ENCODE measurements at regions not wholly inside any gene's neighbourhood (a gene's known extent, or its start where the extent isn't known, plus 50 kb on each side); places are given as distances from the start of the nearest gene placed in this dataset.

- peaks cover 35 to 49% (median 37%) of the 10 kb centered on the region in 3 donors for H3K27me3 Mint-ChIP-seq (ENCODE audit: low read depth in 3 of 3)
- Histone ChIP-seq H3K9ac (ENCODE audit: insufficient read depth, low read length, poor library complexity, severe bottlenecking) (no peak overlapping the region), H3K4me1 (ENCODE audit: control insufficient read depth in 1 of 2, insufficient read depth in 2 of 2, low read length in 2 of 2) (no peaks in the 10 kb centered on the region), H3K79me2 (ENCODE audit: insufficient read depth, low read length) (no peaks in the 10 kb centered on the region), H3K27ac (ENCODE audit: low read depth in 1 of 2, low read length in 2 of 2) (no peak overlapping the region), H3K9me3 (replicated peaks in 1 of 2; ENCODE audit: control insufficient read depth in 1 of 2, insufficient read depth in 1 of 2, low read length in 2 of 2) (no peaks in the 10 kb centered on the region), H2AFZ (ENCODE audit: insufficient read depth, low read depth, low read length, poor library complexity, severe bottlenecking) (no peak overlapping the region), H3K27me3 (ENCODE audit: control insufficient read depth in 2 of 2, insufficient read depth in 2 of 2, low read length in 2 of 2) (peaks cover 30 to 48% of the 10 kb centered on the region in 2 donors), H3K36me3 (replicated peaks in 1 of 2; ENCODE audit: control insufficient read depth in 1 of 2, insufficient read depth in 2 of 2, low read length in 2 of 2) (no peaks in the 10 kb centered on the region), H4K20me1 (ENCODE audit: insufficient read depth, low read length) (no peaks in the 10 kb centered on the region), H3K4me2 (replicated peaks; ENCODE audit: extremely low read depth, low read length, poor library complexity, severe bottlenecking) (no peak overlapping the region), H3K4me3 (replicated peaks in 1 of 3; ENCODE audit: low read depth in 2 of 3, low read length in 3 of 3) (no peak overlapping the region)
- intact Hi-C loops (cut with micrococcal nuclease) = no loop called here
- H3K9me3 Mint-ChIP-seq = peaks cover 0 to 5% (median 0%) of the 10 kb centered on the region in 7 donors
- no peaks in the 10 kb centered on the region for H3K36me3 Mint-ChIP-seq
- no CpG with 5 or more reads among the region's 1 CpG for WGBS (ENCODE audit: insufficient coverage)
- peaks cover 2% of the 10 kb centered on the region for H3K4me1 Mint-ChIP-seq
- no peak overlapping the region for H3K27ac Mint-ChIP-seq
- DNase-seq = no peak
- H3K4me3 Mint-ChIP-seq = peak overlapping the region in 1 of 2 donors; percentile 14
- TF ChIP-seq CTCF (IDR thresholded peaks at IDR 0.05) = no peak
Measured at GRCh38 chr6:106002005-106002404, 84.1 kb upstream of the PRDM1 start.

- Mint-ChIP-seq H3K27ac (no peak overlapping the region), H3K4me1 (peaks cover 2% of the 10 kb centered on the region), H3K27me3 (ENCODE audit: low read depth in 3 of 3) (peaks cover 45 to 54% (median 48%) of the 10 kb centered on the region in 3 donors), H3K4me3 (peak overlapping the region in 1 of 2 donors; percentile 8), H3K36me3 (no peaks in the 10 kb centered on the region), H3K9me3 (peaks cover 0 to 5% (median 0%) of the 10 kb centered on the region in 7 donors)
- intact Hi-C loops (cut with micrococcal nuclease) = no loop called here
- no peak for DNase-seq
- WGBS (ENCODE audit: insufficient coverage) = no CpG with 5 or more reads among the region's 2 CpGs
- Histone ChIP-seq H3K4me1 (ENCODE audit: control insufficient read depth in 1 of 2, insufficient read depth in 2 of 2, low read length in 2 of 2) (no peaks in the 10 kb centered on the region), H4K20me1 (ENCODE audit: insufficient read depth, low read length) (no peaks in the 10 kb centered on the region), H3K27ac (ENCODE audit: low read depth in 1 of 2, low read length in 2 of 2) (no peak overlapping the region), H3K27me3 (ENCODE audit: control insufficient read depth in 2 of 2, insufficient read depth in 2 of 2, low read length in 2 of 2) (peaks cover 41 to 59% of the 10 kb centered on the region in 2 donors), H2AFZ (ENCODE audit: insufficient read depth, low read depth, low read length, poor library complexity, severe bottlenecking) (no peak overlapping the region), H3K9ac (ENCODE audit: insufficient read depth, low read length, poor library complexity, severe bottlenecking) (no peak overlapping the region), H3K4me3 (replicated peaks in 1 of 3; ENCODE audit: low read depth in 2 of 3, low read length in 3 of 3) (no peak overlapping the region), H3K79me2 (ENCODE audit: insufficient read depth, low read length) (no peaks in the 10 kb centered on the region), H3K4me2 (replicated peaks; ENCODE audit: extremely low read depth, low read length, poor library complexity, severe bottlenecking) (no peak overlapping the region), H3K36me3 (replicated peaks in 1 of 2; ENCODE audit: control insufficient read depth in 1 of 2, insufficient read depth in 2 of 2, low read length in 2 of 2) (no peaks in the 10 kb centered on the region), H3K9me3 (replicated peaks in 1 of 2; ENCODE audit: control insufficient read depth in 1 of 2, insufficient read depth in 1 of 2, low read length in 2 of 2) (no peaks in the 10 kb centered on the region)
- no peak for TF ChIP-seq CTCF (IDR thresholded peaks at IDR 0.05)
Measured at GRCh38 chr6:106000935-106001334, 85.2 kb upstream of the PRDM1 start.
